GM19438 (cell line): ENCODE measurements at regions not wholly inside any gene's neighbourhood (a gene's known extent, or its start where the extent isn't known, plus 50 kb on each side); places are given as distances from the start of the nearest gene placed in this dataset.
"Not testable (repeated sequence)": the region's sequence is repeated elsewhere in the genome, so short reads cannot be mapped to it uniquely, and the experiment has no call there.

Experiments used
- ATAC-seq: cut with Tn5 transposase; IDR thresholded peaks from one replicate; pipeline ENCODE4 v1.9.1; 2021; ENCODE audit warnings: low read depth; ENCODE audit not compliant: unreplicated experiment

DNA sequence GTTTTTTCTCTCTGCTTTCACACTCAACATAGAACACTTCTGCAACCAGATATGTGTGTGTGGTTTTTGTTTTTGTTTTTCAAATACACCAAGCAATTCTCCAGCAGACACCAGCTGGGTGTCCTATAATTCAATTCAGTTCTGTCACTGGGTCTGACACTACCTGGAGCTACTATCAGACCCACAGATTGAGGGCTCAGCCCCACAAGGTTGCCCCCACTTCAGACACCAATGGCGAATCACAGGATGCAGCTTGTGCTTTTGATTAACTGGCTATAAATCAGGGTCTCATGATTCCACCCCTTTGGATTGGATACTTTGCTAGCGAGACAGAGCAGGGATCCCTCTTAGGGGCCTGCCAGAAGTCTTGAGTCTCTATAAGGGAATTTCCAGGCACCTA, 462.2 kb upstream of the NRP1 start:
- no peak for ATAC-seq

DNA sequence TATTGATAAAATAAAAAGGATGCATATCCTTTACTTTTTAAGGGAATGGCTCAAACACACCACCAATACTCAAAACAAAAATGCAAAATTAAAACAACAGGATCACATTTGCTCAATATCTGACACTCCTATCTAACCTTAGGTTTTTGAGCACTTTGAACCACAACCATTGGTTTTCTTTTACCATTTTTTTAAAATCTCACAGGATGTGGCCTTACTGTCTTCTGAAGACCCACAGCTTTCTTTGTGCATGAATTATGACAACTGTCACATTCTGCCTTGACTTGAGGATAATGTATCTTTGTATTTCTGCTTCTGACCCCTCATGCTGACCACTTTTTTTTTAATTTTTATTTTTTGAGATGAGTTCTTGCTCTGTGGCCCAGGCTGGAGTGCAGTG, 461.1 kb upstream of the NRP1 start:
- no peak for ATAC-seq

DNA sequence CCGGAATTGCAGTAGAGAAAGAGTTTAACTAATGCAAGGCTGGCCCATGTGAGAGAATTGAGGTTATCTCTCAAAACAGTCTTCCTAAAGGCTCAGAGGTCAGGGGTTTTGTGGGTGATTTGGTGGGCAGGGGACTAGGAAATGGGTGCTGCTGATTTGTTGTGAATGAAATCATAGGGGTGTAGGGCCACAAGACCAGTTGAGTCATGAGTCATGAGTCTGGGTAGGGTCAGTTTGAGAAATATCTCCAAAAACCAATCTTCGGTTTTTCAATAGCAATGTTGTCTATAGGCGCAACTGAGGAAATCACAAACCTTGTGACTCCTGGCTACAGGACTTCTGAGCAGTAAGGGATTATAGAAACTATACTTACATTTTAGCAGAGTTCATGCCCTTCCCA, 460.0 kb upstream of the NRP1 start:
- no peak for ATAC-seq

DNA sequence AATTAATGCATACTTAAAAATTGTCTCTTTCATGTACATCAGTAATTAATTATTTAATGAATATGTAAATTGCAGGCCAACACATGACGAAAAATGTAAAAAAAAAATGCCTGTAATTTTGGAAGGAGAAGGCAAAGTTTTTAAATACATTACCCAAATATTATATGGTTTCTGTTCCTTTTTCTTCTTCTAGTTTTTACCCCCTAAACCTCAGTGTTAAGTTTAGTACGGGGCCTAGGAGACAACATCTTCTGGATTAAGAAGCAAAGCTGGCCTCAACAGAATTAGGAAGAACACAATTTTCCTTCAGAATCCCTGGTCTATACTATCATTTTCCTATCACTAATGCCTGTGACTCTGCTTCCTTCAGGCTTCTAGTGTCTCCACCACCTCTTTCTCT, 459.3 kb upstream of the NRP1 start:
- no peak for ATAC-seq

DNA sequence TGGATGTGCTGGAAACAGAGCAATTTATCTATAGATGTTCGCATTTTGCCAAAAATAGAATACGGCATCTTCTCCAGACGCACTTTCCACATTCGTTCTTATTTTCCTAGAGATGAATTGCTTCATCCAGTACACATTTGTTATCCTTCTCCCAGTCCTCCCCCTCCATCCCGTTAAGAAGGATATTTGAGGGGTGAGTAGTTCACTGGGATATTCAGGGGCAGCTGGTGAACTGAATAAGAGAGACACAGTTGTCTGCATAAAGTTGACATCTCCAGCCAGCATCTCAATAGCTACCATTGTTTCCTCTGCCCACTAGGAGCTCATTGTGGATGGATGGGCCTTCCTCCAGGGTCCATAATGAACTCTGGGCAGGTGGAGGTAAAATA, 456.8 kb upstream of the NRP1 start:
- no peak for ATAC-seq

DNA sequence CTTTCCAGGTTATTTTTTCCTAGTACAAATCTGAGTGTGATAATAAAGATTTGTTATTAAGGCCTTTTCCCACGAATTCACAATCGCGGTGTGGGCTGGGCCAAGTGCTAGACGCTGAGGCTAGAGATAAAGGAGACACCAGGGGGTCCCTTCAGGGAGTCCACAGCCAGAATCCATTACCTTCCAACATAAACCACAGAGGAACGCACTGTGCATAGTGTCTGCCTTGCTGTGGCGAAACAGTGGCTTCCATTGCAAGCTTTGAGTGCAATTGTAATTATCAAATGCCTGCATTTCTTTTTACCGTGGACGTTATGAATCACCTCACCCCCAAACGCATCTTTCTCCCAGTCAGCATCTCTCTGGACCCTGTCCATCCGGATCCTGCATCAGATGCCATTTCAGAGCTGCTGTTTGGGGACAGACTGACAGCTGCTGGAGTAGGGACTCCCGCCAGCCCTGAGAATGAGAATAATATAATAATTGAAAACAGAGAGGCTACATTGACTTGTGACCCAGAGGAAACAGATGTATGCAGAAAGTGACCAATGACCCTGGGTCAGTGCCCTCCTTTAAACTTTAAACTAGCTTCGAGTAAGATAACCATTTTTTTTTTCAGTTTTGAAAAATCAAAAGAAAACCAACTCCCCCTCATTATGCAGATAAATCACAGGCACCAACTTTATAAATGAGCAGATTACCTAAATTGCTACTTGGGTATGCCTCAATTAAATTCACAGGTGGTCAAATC, 456.2 kb upstream of the NRP1 start:
- no peak for ATAC-seq

DNA sequence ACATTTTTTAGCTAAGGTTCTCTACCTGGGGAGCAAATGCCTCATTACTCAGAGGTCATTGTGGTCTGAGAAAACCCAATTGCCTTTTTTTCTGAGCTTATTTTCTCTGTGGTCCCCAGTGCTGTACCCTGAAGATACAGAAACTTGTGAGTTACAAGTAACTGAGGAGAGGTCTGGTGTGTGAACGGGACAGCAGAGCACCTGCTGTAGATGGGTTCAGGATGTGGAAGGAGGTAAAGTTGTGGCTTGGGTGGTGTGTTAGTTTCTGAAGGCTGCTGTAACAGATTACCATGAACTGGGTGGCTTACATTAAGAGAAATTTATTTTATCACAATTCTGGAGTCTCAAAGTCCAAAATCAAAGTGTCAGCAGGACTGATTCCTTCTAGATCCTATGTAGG, 449.1 kb upstream of the NRP1 start:
- no peak for ATAC-seq

DNA sequence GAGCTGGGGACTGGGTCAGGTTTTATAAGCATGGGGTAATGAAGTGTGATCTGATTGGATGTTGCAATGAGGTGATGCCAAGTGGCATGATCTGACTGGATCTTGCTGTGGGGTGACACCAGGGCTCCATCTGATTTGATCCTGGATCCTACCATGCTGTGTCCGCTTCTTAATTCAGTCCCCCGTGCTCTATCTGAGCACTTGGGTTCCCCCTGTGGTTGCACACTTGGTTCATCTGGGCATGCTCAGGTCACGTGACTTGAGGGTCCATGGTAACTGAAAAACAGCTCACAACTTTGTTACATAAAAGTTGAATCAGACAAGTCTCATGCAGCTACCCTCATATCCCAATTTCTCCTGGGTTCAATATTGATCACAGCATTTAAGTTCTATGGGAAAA, 448.6 kb upstream of the NRP1 start:
- no peak for ATAC-seq

DNA sequence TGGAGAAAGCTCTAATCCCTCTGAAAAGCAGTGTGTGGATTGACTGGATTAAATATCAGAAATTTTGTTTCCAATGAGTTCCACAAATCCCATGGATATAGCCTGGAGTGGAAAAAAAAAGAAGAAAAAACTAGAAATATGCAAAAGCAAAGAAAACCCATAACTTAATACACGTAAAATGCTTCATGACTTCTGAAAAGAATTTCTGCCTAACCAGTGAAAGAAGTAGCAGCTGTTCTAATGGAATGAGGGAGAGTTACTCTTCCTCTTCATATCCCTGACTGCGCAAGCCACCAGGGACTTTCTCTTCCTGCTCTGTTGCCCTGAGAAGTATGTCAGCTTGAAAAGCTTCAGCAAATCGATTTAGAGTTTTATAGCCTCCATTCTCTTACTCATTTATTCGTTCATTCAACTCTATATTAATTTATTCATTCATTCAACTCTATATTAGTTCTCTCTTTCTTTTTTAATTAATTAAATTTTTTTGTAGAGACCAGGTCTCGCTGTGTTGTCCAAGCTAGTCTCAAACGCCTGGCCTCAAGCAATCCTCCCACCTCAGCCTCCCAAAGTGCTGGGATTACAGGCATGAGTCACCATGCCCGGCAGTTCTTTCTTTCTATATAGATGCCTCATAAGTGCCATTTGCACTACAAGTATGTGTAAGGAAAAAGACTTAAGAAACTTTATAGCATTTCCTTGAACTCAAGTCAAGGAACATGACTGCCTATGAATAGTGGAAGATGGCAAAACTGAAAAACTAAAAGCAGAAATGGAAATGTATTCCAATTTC, 447.3 kb upstream of the NRP1 start:
- ATAC-seq = no peak

DNA sequence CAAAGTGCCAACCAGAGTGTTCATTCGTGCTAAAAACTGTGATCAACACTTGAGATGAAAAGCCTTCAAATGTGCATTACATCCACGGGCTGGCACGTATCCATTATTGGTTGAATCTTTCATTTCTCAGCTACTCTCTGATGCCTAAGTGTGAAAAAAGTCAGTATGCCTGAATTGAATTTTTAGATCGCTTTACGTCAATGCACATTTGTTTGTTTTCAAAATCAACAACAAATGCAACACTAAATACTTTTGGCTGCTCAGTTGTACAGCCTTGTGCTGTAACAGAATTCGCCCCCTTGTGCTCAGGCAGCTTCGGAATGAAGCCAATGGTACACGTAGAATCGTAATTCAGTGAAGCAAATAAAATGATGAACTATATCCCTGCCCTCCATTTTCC, 446.5 kb upstream of the NRP1 start:
- ATAC-seq = no peak

DNA sequence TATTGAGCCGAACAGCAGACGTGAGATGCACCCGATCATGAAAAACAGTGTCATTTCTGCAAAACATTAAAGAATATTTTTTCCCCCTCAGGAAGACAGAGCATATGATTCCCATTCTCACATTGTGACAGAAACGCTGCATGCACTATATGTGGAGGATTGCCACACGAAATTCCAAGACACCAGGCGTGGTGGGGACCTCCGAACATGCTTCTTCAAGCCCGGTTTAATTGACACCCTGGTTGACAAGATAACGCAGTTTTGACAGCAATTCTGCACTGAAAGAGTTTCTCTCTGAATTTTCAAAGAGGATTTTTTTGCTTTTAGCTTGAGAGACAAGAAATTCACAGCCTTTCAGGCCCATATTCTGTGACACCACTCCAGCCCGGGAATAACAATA, 442.8 kb upstream of the NRP1 start:
- no peak for ATAC-seq

DNA sequence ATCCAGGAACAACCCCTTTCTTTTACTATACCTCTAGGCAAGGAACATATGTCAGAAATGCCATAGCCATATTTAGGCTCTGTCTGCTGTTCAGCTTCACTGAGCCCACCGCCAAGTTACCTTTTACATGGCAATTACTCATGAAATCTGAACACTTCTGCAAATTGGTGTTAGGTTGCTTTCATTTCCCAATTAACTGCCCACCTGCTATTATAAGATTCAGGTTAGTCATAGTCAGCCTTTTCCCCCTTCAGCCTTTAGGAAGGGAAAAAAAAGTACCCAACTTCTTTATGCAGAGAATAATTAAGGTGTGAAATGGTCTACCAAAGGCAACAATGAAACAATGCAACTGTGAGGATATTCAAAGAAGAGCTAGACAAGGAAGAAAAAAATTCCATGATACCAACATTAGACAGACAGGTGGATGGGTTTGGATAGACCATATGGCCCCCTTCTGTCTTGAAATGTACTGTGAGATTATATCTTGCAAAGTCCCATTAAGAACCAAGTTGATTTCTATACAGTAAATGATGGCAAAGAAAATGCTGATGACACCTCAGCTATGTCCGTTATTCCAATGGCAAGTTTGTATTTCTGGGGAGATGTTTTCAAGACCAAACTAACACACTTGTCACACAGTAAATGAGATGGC, 442.1 kb upstream of the NRP1 start:
- ATAC-seq = no peak

DNA sequence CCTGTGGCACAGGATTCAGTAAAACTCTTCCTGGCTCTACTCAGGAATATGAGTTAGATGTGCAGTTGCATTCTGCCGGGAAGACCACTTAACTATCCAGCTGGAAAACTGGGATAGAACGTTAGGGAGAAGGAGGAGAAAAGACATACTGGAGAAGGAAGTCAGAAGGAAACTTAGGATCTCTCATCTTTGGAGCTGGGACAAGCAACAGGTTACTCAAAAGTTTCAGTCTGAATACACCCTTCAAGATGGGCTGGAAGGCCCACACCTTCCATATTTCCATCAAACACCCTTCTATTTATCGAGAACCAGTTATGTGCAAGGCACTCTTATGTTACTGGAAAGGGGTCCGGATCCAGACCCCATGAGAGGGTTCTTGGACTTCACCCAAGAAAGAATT, 440.4 kb upstream of the NRP1 start:
- no peak for ATAC-seq

DNA sequence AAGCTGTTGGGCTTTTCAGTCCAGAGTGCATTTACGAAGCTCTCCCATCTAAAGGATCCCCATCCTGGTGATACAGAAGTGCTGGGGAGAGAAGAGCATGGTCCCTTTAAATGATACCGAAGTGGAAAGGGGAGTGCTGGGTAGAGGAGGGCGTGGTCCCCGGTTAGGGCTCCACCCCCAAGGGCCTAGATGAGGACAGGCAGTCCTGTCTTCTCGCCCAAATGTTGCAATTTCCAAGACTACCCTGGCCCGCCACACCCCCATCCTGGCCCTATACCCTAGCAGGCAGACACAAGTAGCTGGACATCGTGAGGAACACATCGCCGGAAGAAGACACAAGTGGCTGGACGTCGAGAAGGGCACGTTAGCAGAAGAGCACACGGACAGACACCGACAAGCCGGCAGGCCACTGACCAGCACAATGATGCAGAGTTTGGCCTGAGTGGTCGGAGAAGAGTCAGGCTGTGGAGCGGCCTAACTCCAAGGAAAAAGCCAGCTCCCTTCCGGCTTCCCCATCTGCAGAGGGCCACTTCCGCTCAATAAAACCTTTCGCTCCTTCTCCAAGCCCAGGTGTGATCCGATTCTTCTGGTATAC, 439.5 kb upstream of the NRP1 start:
- no peak for ATAC-seq

DNA sequence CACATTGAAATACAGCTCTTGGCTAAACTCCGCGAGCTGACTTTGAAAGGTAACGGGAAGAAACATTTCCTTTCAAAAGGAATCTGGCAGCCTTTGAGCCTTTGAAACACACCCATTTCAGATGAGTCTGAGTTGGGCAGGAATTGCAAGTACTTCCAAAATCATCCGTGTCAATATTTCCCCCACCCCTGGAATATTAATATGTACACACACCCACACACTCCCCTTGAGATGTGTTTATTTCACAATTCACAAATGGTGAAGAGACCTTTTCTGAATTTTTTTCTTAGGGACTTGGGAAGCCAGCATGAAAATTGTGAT, 438.7 kb upstream of the NRP1 start:
- no peak for ATAC-seq

DNA sequence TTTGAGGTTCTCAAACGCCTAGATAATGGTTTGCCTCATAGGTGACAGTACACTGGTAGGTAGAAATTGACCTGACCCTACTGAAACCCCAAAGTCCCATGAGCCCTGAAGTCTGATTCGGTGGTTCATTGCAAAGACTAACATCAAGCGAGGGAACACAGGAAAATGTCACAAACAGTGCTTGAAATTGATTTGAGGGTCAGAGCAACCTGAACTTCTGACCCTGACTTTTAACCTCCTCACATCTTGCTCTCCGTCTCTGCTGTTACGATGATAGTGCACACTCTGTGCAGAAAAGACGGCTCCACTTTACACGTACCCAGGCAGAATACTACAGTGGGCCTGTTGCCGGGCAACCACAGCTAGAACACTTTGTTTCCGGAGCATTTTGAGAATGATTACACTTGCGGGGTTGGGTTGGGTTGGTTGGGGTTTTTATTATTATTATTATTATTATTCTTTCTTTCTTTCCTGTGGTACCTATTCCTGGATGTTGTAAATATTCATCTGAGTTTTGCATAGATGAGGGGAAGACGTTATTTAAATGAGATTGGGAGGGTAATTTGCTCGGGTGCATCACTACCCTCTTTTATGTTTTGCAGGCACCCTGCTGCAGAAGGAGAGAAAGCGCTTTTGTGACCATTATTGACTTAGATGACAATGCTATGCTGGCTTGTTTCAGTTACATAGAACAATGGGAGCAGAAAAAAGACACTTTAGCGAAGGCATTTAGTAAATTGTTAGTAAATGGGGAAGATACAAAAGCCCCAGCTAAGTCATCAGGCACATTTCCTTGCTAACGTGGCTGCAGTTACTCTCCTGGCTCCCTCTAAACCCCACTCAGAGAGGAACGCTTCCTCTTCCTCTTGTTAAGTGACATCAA, 438.1 kb upstream of the NRP1 start:
- no peak for ATAC-seq

DNA sequence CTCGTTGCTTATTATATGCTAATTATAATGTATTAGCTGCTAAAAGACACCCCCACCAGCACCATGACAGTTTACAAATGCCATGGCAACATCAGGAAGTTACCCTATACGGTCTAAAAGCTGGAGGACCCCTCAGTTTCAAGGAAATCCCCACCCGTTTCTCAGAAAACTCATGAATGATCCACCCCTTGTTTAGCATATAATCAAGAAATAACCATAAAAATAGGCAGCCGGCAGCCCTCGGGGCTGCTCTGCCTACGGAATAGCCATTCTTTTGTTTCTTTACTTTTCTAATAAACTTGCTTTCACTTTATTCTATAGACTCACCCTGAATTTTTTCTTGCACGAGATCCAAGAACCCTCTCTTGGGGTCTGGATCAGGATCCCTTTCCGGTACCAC, 437.4 kb upstream of the NRP1 start:
- not testable (repeated sequence) for ATAC-seq

DNA sequence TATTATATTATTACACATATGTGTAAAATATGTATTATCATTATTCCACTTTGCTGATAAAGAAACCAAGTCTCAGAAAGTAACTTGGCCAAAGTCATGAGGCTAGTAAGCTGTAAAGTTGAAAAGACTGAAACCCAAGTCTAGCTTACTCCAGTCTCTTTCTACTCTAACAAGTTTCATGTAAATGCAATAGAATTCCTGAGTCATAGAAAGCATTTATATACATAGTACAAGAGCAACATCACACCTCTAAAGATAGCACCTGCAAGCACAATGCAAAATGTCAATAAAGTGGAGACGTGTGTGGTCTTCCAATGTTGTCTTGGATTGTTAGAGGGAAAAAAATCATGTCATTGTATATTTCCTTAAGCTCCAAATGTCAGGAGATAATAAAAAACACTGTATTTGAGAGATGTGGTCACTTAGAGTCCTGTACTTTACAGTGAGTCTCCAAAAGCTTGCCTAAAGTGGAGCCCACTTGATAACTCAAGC, 430.3 kb upstream of the NRP1 start:
- ATAC-seq = no peak

DNA sequence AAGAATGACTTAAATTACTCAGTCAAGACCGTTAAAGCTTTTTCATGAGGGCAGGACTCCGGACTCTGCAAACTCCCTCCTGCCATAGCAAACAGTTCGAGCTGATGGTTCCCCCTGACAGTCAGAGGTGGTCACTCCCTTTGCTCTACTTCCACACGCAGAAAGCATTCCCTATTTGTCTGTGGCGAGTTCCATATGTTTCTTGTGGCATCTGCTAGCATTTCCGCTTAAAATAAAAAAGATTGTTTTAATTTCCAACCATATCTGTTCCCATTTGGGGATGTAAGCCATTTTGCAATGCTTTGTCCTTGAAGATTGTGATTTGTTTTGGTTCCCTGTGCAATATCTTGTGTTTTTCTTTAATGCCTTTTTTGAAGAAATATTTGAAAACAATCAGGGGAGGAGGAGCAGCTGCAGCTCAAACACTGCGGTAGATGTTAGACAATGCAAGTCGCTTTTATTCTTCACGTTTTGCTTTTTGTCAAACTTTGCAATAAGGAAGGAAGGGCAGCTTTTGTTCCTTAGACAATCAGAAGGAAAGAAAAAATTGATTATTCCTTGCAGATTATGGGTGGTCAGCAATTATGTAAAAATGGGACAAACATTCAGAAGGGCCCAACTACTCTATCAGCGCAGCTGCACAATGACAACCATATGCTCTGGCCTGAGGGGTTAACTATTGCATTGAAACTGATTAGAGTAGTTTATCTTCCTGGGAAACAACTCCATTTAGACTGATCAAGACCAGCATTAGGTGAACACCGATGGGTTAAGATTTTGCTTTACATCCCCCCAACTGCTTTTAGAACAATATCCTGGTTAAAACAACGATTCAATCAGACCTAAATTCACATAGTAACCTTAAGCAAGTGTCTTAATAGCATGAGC, 425.8 kb upstream of the NRP1 start:
- ATAC-seq = no peak
